ENCODE measurements at regions not wholly inside any gene's neighbourhood (a gene's known extent, or its start where the extent isn't known, plus 50 kb on each side); places are given as distances from the start of the nearest gene placed in this dataset.

DNA sequence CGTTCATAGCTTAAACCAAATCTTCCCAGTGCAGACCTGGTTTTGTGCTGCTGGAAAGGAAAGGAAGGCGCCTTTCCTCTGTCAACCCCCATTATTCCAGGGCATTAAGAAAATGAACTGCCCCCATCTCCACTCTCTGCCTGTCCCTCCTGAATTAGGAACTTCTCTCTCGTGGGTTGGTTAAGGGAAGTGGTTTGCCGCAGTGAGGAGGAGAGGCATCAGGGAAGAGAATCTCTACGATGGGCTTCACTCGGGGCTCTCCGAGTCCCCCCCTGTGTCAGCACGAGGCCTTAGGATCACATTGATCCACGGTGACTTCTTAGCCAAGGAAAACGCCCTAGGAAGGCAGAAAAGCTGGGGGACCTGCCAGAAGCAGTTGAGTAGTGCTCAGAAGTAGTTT is 53.9 kb upstream of the LYZL2 start:
- TF ChIP-seq, protein P1, sequence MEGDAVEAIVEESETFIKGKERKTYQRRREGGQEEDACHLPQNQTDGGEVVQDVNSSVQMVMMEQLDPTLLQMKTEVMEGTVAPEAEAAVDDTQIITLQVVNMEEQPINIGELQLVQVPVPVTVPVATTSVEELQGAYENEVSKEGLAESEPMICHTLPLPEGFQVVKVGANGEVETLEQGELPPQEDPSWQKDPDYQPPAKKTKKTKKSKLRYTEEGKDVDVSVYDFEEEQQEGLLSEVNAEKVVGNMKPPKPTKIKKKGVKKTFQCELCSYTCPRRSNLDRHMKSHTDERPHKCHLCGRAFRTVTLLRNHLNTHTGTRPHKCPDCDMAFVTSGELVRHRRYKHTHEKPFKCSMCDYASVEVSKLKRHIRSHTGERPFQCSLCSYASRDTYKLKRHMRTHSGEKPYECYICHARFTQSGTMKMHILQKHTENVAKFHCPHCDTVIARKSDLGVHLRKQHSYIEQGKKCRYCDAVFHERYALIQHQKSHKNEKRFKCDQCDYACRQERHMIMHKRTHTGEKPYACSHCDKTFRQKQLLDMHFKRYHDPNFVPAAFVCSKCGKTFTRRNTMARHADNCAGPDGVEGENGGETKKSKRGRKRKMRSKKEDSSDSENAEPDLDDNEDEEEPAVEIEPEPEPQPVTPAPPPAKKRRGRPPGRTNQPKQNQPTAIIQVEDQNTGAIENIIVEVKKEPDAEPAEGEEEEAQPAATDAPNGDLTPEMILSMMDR (conservative IDR thresholded peaks at IDR 0.05 in 1 of 2, IDR thresholded peaks at IDR 0.05 in 1 of 2; ENCODE audit: low read depth in 1 of 2, low read length in 2 of 2): no peak
- no peak for TF ChIP-seq EZH2 (IDR thresholded peaks at IDR 0.05; ENCODE audit: low read length, missing control alignments)
